Left lung (tissue), 4 donors: ENCODE measurements at regions not wholly inside any gene's neighbourhood (a gene's known extent, or its start where the extent isn't known, plus 50 kb on each side); places are given as distances from the start of the nearest gene placed in this dataset.
"Not testable (repeated sequence)": the region's sequence is repeated elsewhere in the genome, so short reads cannot be mapped to it uniquely, and the experiment has no call there.

Experiments
- ATAC-seq: fragments of 200-7000 bp; cut with Tn5 transposase; one replicate; pipeline ENCODE4 v1.9.1; 2020; ENCODE audit warnings: moderate library complexity
- DNase-seq, 4 donors: peaks; one replicate each; pipeline ENCODE4 v3.0.0-alpha.2; 2013 to 2020
- H3K27ac ChIP-seq, 2 donors: fragments of 200-600 bp; sonication (generic) in 1 of 2; one replicate each; pipeline versions ENCODE4 v1.5.0 to v1.8.0; 2020 to 2021
- H3K27me3 ChIP-seq, 2 donors: fragments of 200-600 bp; sonication (generic) in 1 of 2; one replicate each; pipeline versions ENCODE4 v1.5.0 to v1.8.0; 2020 to 2021
- H3K36me3 ChIP-seq, 2 donors: fragments of 200-600 bp; sonication (generic) in 1 of 2; one replicate each; pipeline versions ENCODE4 v1.5.0 to v1.8.0; 2020 to 2021
- H3K4me1 ChIP-seq, 2 donors: fragments of 200-600 bp; one replicate each; pipeline ENCODE4 v1.8.0; 2021
- H3K4me3 ChIP-seq, 2 donors: fragments of 200-600 bp; sonication (generic) in 1 of 2; one replicate each; pipeline versions ENCODE4 v1.5.0 to v1.8.0; 2020 to 2021; ENCODE audit warnings: mild to moderate bottlenecking in 1 of 2
- H3K9me3 ChIP-seq, 2 donors: fragments of 200-600 bp; sonication (generic) in 1 of 2; one replicate each; pipeline versions ENCODE4 v1.5.0 to v1.8.0; 2020 to 2021
- intact Hi-C, 2 donors: fragments of 100-400 bp; cut with DNase I; formaldehyde crosslinking; loops; one replicate each; pipeline versions ENCODE4 v1.11.2 to v1.14.2; 2022
- TF ChIP-seq, protein P1 (sequence below), 2 donors: fragments of 200-600 bp; sonication (generic) in 1 of 2; IDR thresholded peaks; one replicate each; pipeline versions ENCODE4 v1.5.0 to v1.8.0; 2021; ENCODE audit warnings: antibody characterized with exemption in 2 of 2
- donor health status: DM: no; HTN: yes; CAD: no.
- donor health status: DM: no; HTN: no; CAD: no.

DNA sequence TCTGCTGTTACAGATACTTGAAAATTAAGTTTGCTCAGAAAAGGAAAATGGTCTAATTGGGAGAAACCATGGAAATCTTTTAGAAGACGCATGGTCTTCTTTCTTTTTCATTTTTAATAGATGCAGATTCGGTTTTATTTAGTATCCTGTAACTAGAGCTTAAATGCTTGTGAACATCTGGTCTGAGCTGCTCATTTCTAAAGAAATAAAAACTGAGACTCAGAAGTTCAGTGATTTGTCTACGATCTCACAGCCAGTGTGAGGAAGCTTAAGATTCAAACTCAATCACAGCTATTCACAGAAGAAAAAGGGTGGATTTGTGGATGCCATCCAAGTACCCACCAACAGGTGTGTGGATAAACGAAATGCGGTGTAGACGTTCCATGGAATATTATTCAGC lies 80.0 kb upstream of the TIAM1 start:
- no peaks in the 10 kb centered on the region for H3K27me3 ChIP-seq
- DNase-seq = no peak
- H3K4me1 ChIP-seq = no peaks in the 10 kb centered on the region
- TF ChIP-seq, protein P1, sequence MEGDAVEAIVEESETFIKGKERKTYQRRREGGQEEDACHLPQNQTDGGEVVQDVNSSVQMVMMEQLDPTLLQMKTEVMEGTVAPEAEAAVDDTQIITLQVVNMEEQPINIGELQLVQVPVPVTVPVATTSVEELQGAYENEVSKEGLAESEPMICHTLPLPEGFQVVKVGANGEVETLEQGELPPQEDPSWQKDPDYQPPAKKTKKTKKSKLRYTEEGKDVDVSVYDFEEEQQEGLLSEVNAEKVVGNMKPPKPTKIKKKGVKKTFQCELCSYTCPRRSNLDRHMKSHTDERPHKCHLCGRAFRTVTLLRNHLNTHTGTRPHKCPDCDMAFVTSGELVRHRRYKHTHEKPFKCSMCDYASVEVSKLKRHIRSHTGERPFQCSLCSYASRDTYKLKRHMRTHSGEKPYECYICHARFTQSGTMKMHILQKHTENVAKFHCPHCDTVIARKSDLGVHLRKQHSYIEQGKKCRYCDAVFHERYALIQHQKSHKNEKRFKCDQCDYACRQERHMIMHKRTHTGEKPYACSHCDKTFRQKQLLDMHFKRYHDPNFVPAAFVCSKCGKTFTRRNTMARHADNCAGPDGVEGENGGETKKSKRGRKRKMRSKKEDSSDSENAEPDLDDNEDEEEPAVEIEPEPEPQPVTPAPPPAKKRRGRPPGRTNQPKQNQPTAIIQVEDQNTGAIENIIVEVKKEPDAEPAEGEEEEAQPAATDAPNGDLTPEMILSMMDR (IDR thresholded peaks at IDR 0.05) = no peak
- ATAC-seq = no peak
- H3K36me3 ChIP-seq = no peaks in the 10 kb centered on the region
- intact Hi-C loops = no loop called here
- no peaks in the 10 kb centered on the region for H3K9me3 ChIP-seq
- no peak overlapping the region for H3K27ac ChIP-seq
- no peak overlapping the region for H3K4me3 ChIP-seq

DNA sequence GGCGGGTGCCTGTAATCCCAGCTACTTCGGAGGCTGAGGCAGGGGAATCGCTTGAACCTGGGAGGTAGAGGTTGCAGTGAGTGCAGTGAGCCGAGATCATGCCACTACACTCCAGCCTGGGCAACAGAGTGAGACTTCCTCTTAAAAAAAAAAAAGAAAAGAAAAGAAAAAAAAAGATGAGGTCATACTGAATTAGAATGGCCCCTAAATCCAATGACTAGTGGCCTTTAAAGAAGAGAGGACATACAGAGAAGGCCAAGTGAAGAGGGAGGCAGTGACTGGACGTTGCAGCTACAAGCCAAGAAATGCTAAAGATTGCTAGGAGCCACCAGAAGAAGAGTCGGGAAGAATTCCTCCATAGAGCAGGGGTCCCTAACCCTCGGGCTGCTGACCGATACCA lies 76.9 kb upstream of the TIAM1 start:
- ATAC-seq = no peak
- no peaks in the 10 kb centered on the region for H3K36me3 ChIP-seq
- TF ChIP-seq, protein P1 (IDR thresholded peaks at IDR 0.05) = no peak
- H3K27me3 ChIP-seq = no peaks in the 10 kb centered on the region
- DNase-seq = no peak
- H3K4me3 ChIP-seq = no peak overlapping the region
- no peak overlapping the region for H3K27ac ChIP-seq
- no peaks in the 10 kb centered on the region for H3K9me3 ChIP-seq
- H3K4me1 ChIP-seq = no peaks in the 10 kb centered on the region
- intact Hi-C loops = no loop called here

DNA sequence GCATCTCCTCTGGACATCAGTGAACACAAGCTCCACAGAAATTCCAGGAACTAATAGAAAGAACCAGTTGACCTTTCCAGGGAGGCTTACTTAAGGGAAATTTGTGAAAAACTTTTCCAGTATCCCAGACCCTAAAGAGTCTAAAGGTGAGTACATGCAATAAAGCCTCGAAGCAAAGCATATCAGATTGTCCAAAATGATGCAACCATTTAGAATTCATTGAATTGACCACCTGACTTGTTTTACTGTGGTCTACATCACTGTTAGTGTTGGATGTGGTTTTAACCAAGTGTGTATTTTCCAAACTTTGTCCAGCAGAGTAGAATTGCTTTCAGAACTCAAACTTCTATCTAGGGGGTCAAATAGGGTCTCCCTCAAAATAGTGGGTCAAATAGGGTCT lies 76.3 kb upstream of the TIAM1 start:
- Histone ChIP-seq H3K4me1 (no peaks in the 10 kb centered on the region), H3K9me3 (no peaks in the 10 kb centered on the region), H3K36me3 (no peaks in the 10 kb centered on the region), H3K4me3 (no peak overlapping the region), H3K27me3 (no peaks in the 10 kb centered on the region), H3K27ac (no peak overlapping the region)
- intact Hi-C loops = no loop called here
- ATAC-seq (no peak), DNase-seq (no peak)
- TF ChIP-seq, protein P1 (IDR thresholded peaks at IDR 0.05) = no peak

DNA sequence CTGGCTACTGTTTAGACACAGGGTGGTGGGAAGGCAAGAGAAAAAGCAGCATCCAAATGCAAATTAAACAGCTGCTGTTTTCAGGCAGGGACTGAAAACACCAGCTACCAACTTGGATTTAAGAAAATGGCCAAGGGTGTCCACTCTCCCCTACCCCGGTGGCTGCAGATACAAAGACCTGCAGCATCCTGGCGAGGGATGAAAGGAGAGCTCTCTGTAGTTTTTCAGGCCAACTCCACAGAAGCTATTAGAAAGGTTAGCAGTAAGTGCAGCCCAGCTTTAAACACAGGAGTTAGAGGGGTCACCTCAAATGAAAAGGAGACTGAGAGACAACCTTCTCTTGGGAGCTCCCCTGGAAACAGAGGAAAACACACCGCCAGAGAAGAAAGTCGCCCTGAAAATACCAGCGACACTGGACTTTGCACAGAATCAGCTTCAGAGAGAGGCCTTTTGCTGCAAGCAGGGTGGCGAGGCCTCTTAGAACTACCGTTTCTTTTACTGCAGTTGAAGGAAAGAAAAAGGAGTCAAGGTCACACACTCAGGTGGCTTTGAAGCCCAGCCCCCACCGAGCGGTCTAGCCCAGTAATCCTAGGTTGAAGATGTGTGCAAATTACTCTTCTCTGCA lies 74.4 kb upstream of the TIAM1 start:
- TF ChIP-seq, protein P1 (IDR thresholded peaks at IDR 0.05) = no peak
- Histone ChIP-seq H3K9me3 (no peaks in the 10 kb centered on the region), H3K36me3 (no peaks in the 10 kb centered on the region), H3K27ac (no peak overlapping the region), H3K4me1 (no peaks in the 10 kb centered on the region), H3K27me3 (no peaks in the 10 kb centered on the region), H3K4me3 (no peak overlapping the region)
- no peak for ATAC-seq
- DNase-seq = no peak
- intact Hi-C loops = no loop called here

DNA sequence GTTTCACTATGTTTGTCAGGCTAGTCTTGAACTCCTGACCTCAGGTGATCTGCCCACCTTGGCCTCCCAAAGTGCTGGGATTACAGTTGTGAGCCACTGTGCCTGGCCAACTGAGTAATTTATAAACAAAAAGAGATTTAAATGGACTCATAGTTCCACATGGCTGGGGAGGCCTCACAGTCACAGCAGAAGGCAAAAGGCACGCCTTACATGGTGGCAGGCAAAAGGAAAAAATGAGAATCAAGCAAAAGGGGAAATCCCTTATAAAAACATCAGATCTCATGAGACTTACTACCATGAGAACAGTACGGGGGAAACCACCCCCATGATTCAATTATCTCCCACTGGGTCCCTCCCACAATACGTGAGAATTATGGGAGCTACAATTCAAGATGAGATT lies 73.2 kb upstream of the TIAM1 start:
- H3K9me3 ChIP-seq, H3K27ac ChIP-seq, intact Hi-C loops, H3K4me3 ChIP-seq, H3K36me3 ChIP-seq, H3K27me3 ChIP-seq, DNase-seq, ATAC-seq, H3K4me1 ChIP-seq: not testable (repeated sequence)

DNA sequence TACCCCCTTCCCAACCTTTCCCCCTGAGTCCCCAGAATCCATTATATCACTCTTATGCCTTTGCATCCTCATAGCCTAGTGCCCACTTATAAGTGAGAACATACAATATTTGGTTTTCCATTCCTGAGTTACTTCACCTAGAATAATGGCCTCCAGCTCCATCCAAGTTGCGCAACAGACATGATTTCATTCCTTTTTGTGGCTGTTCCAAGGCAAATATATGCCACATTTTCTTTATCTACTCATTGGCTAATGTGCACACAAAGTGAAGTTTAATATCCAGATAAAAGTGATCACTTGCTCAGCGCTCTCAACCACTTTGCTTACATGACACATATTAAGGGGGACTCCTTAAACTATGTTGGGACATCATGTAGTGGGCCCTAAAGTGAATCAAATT lies 72.4 kb upstream of the TIAM1 start:
- TF ChIP-seq, protein P1 (IDR thresholded peaks at IDR 0.05) = no peak
- intact Hi-C loops = no loop called here
- DNase-seq (no peak), ATAC-seq (peak; percentile 70)
- Histone ChIP-seq H3K4me3 (no peak overlapping the region), H3K27me3 (no peaks in the 10 kb centered on the region), H3K9me3 (no peaks in the 10 kb centered on the region), H3K36me3 (no peaks in the 10 kb centered on the region), H3K27ac (no peak overlapping the region), H3K4me1 (no peaks in the 10 kb centered on the region)
